A549 (cell line): ENCODE measurements at regions not wholly inside any gene's neighbourhood (a gene's known extent, or its start where the extent isn't known, plus 50 kb on each side); places are given as distances from the start of the nearest gene placed in this dataset.

ENCODE experiments used
- CEBPB ChIP-seq, 2 experiments: fragments of >200 bp in 1 of 2; sonication (Bioruptor Twin) in 1 of 2; formaldehyde crosslinking in 1 of 2; IDR thresholded peaks; 2 replicates each; pipeline ENCODE4 v1.6.1; 2012 to 2016
- CHD4 ChIP-seq: fragments of 200-600 bp; sonication (generic); IDR thresholded peaks from 2 replicates; pipeline ENCODE4 v1.6.1; 2016; ENCODE audit warnings: antibody characterized with exemption, mild to moderate bottlenecking, borderline replicate concordance
- CTCF ChIP-seq: fragments of >200 bp; sonication (Bioruptor Twin); formaldehyde crosslinking; IDR thresholded peaks from 3 replicates; pipeline ENCODE4 v1.5.1; 2016
- EP300 ChIP-seq, 2 experiments: fragments of >200 bp; sonication (Bioruptor Twin); formaldehyde crosslinking; IDR thresholded peaks; 2 replicates in 1 of 2; 3 replicates in 1 of 2; pipeline ENCODE4 v1.6.1; 2016 to 2017
- MAX ChIP-seq: IDR thresholded peaks from 2 replicates; pipeline ENCODE4 v1.6.1; 2012
- NPAS2 ChIP-seq: fragments of 250-450 bp; sonication (Bioruptor Pico); IDR thresholded peaks from 2 replicates; pipeline ENCODE4 v1.8.0; 2022; ENCODE audit warnings: mild to moderate bottlenecking, moderate library complexity, borderline replicate concordance
- PBX3 ChIP-seq: IDR thresholded peaks from 2 replicates; pipeline ENCODE4 v1.6.1; 2012
- POLR2A ChIP-seq: IDR thresholded peaks from 2 replicates; pipeline ENCODE4 v1.6.1; 2012; ENCODE audit warnings: mild to moderate bottlenecking, low read length
- POLR2AphosphoS2 ChIP-seq: conservative IDR thresholded peaks from 2 replicates; pipeline ENCODE4 v1.6.1; 2012; ENCODE audit warnings: low read length, improper control_type of control experiment, inconsistent platforms
- RAD21 ChIP-seq, 2 experiments: fragments of >200 bp in 1 of 2; sonication (Bioruptor Twin) in 1 of 2; formaldehyde crosslinking in 1 of 2; IDR thresholded peaks in 1 of 2; conservative IDR thresholded peaks in 1 of 2; 2 replicates in 1 of 2; 3 replicates in 1 of 2; pipeline ENCODE4 v1.6.1; 2012 to 2018; ENCODE audit warnings: inconsistent platforms in 1 of 2
- REST ChIP-seq: fragments of 200-600 bp; sonication (generic); IDR thresholded peaks from 2 replicates; pipeline ENCODE4 v1.6.1; 2016; ENCODE audit warnings: antibody characterized with exemption, mild to moderate bottlenecking, moderate library complexity
- SMC3 ChIP-seq: fragments of >200 bp; sonication (Bioruptor Twin); formaldehyde crosslinking; IDR thresholded peaks from 3 replicates; pipeline ENCODE4 v1.6.1; 2018; ENCODE audit warnings: inconsistent platforms
- SREBF2 ChIP-seq: fragments of 450-650 bp; IDR thresholded peaks from 2 replicates; pipeline ENCODE4 v1.6.1; 2014; ENCODE audit warnings: mild to moderate bottlenecking, moderate library complexity
- ZNF302 ChIP-seq: fragments of 250-450 bp; sonication (Bioruptor Pico); IDR thresholded peaks from 2 replicates; pipeline ENCODE4 v1.9.0; 2021; ENCODE audit warnings: inconsistent platforms, mild to moderate bottlenecking, moderate library complexity

- TF ChIP-seq RAD21 (conservative IDR thresholded peaks at IDR 0.05 in 1 of 2, IDR thresholded peaks at IDR 0.05 in 1 of 2) (no peak), NPAS2 (CRISPR knock-in tag) (no peak), CTCF (no peak), POLR2A (no peak), SMC3 (no peak), SREBF2 (no peak), CHD4 (no peak), PBX3 (no peak), EP300 (IDR thresholded peaks at IDR 0.05) (no peak), POLR2AphosphoS2 (no peak), REST (no peak), MAX (no peak), ZNF302 (no peak), CEBPB (IDR thresholded peaks at IDR 0.05) (no peak)
Observed at GRCh38 chr6:6878887-6879585, 228.7 kb upstream of the RREB1 start.
